ENCODE measurements at regions not wholly inside any gene's neighbourhood (a gene's known extent, or its start where the extent isn't known, plus 50 kb on each side); places are given as distances from the start of the nearest gene placed in this dataset.

DNA sequence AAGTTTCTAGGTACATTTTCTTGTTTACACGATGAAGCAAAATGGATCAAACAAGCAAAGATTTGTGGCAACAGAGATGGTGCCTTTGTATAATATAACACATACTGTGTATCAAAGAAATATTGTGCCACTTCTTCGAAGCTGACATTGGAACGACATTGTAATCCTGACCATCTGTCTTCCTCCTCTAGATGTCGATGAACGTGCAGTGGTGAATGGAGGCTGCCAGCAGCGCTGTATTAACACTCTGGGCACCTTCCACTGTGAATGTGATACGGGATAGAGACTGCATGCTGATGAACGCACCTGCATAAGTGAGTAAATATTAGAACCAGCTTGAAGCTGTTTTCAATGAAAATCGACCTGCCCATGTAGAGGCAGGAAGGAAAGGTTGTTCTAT lies 613.3 kb upstream of the GOLIM4 start:
- DNase-seq (ENCODE audit: unreplicated experiment), result no peak
- no peak overlapping the region for H3K27ac Mint-ChIP-seq (ENCODE audit: low read depth, unreplicated experiment)
- POLR2A ChIA-PET, result no interaction called here
- CTCF ChIA-PET, result interaction anchor here (0.5 kb wide), 1 partner anchor 450 kb away, joined by 3 read pairs; no protein-coding TSS in a partner anchor
- H3K27me3 Mint-ChIP-seq (ENCODE audit: insufficient read depth, unreplicated experiment), result peaks cover 55% of the 10 kb centered on the region
- intact Hi-C loops (cut with micrococcal nuclease), result no loop called here
- no peaks in the 10 kb centered on the region for H3K36me3 Mint-ChIP-seq (ENCODE audit: insufficient read depth, unreplicated experiment)
- H3K4me3 Mint-ChIP-seq (ENCODE audit: unreplicated experiment), result no peak overlapping the region
- no TSS peak for BruUV-seq (replicated peaks)
- no peaks in the 10 kb centered on the region for H3K9me3 Mint-ChIP-seq (ENCODE audit: unreplicated experiment)
- TF ChIP-seq CTCF (IDR thresholded peaks at IDR 0.05; ENCODE audit: unreplicated experiment), result no peak
- no peaks in the 10 kb centered on the region for H3K4me1 Mint-ChIP-seq (ENCODE audit: insufficient read depth, unreplicated experiment)

DNA sequence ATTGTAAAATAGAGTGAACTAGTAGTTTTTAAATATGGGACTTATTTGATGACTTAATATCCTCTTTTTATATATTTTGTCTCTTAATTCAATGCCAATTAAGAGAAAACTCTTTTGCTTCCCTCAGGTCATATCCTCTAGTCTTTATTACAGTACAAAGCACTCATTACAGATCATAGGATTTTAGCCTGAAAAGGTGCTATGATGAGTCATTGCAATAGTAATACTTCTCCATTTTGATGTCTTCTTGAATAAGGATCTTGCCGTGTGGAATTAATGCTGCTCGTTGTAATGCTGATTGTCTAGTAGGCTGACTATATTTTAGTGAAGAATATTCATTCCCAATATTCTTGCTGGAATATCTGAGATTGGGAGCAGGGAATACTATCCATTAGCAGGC lies 612.2 kb upstream of the GOLIM4 start:
- Mint-ChIP-seq H3K27ac (ENCODE audit: low read depth, unreplicated experiment) (no peak overlapping the region), H3K4me1 (ENCODE audit: insufficient read depth, unreplicated experiment) (no peaks in the 10 kb centered on the region), H3K9me3 (ENCODE audit: unreplicated experiment) (no peaks in the 10 kb centered on the region), H3K27me3 (ENCODE audit: insufficient read depth, unreplicated experiment) (peaks cover 63% of the 10 kb centered on the region), H3K4me3 (ENCODE audit: unreplicated experiment) (no peak overlapping the region), H3K36me3 (ENCODE audit: insufficient read depth, unreplicated experiment) (no peaks in the 10 kb centered on the region)
- no peak for DNase-seq (ENCODE audit: unreplicated experiment)
- no TSS peak for BruUV-seq (replicated peaks)
- intact Hi-C loops (cut with micrococcal nuclease), result no loop called here
- POLR2A ChIA-PET, result no interaction called here
- no peak for TF ChIP-seq CTCF (IDR thresholded peaks at IDR 0.05; ENCODE audit: unreplicated experiment)
- CTCF ChIA-PET, result no interaction called here

DNA sequence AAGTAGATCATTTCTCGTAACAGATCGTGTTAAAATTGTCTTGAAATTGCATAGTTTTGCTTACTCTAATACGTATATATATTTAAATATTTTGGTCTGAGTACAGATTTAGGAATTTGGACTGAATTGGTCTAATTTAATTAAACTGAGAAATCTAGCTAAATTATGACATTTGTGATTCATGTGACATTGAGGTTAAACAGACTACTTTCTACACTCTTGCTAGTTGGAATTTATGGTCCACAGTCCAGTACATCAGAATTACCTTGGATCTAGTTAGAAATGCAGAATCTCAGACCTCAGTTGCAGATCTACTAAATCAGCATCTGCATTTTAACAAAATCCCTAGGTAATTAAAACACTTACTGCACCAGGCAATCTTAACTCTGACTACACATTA lies 609.7 kb upstream of the GOLIM4 start:
- no peaks in the 10 kb centered on the region for H3K9me3 Mint-ChIP-seq (ENCODE audit: unreplicated experiment)
- H3K4me3 Mint-ChIP-seq (ENCODE audit: unreplicated experiment), result no peak overlapping the region
- no peak for DNase-seq (ENCODE audit: unreplicated experiment)
- no peak overlapping the region for H3K27ac Mint-ChIP-seq (ENCODE audit: low read depth, unreplicated experiment)
- peaks cover 79% of the 10 kb centered on the region for H3K27me3 Mint-ChIP-seq (ENCODE audit: insufficient read depth, unreplicated experiment)
- CTCF ChIA-PET, result no interaction called here
- POLR2A ChIA-PET, result no interaction called here
- no peaks in the 10 kb centered on the region for H3K4me1 Mint-ChIP-seq (ENCODE audit: insufficient read depth, unreplicated experiment)
- no peak for TF ChIP-seq CTCF (IDR thresholded peaks at IDR 0.05; ENCODE audit: unreplicated experiment)
- no TSS peak for BruUV-seq (replicated peaks)
- H3K36me3 Mint-ChIP-seq (ENCODE audit: insufficient read depth, unreplicated experiment), result no peaks in the 10 kb centered on the region
- intact Hi-C loops (cut with micrococcal nuclease), result no loop called here

DNA sequence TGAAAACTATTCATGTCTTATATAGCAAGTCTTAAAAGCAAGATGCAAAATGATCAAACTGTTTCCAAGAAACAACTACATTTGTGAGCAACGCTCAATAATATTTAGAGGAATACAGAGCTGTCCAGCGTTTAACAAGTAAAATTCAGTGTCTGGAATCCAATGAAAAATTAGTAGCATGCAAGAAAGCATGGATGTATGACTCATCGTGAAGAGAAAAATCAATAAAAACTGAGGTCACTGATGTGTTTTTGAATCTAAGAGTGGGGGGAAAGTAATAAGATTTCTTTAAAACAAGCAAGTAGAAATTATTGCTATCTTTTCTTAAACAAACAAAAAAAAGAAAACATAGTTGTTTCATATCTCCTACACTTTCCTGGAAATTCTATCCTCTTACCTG lies 600.3 kb upstream of the GOLIM4 start:
- DNase-seq (ENCODE audit: unreplicated experiment), result no peak
- Mint-ChIP-seq H3K9me3 (ENCODE audit: unreplicated experiment) (no peaks in the 10 kb centered on the region), H3K4me1 (ENCODE audit: insufficient read depth, unreplicated experiment) (no peaks in the 10 kb centered on the region), H3K36me3 (ENCODE audit: insufficient read depth, unreplicated experiment) (no peaks in the 10 kb centered on the region), H3K27ac (ENCODE audit: low read depth, unreplicated experiment) (no peak overlapping the region), H3K4me3 (ENCODE audit: unreplicated experiment) (no peak overlapping the region), H3K27me3 (ENCODE audit: insufficient read depth, unreplicated experiment) (peaks cover 68% of the 10 kb centered on the region)
- CTCF ChIA-PET, result no interaction called here
- no TSS peak for BruUV-seq (replicated peaks)
- POLR2A ChIA-PET, result no interaction called here
- intact Hi-C loops (cut with micrococcal nuclease), result no loop called here
- TF ChIP-seq CTCF (IDR thresholded peaks at IDR 0.05; ENCODE audit: unreplicated experiment), result no peak
